ENCODE measurements at regions not wholly inside any gene's neighbourhood (a gene's known extent, or its start where the extent isn't known, plus 50 kb on each side); places are given as distances from the start of the nearest gene placed in this dataset.

- TF ChIP-seq GATA2 (IDR thresholded peaks at IDR 0.05; ENCODE audit: low read depth, low read length): no peak
- no peak for TF ChIP-seq GATA3 (IDR thresholded peaks at IDR 0.05; ENCODE audit: low read depth, low read length)
Measured at GRCh38 chr4:155530290-155530689, 136.4 kb upstream of the GUCY1A1 start.
